ENCODE measurements at regions not wholly inside any gene's neighbourhood (a gene's known extent, or its start where the extent isn't known, plus 50 kb on each side); places are given as distances from the start of the nearest gene placed in this dataset.

DNA sequence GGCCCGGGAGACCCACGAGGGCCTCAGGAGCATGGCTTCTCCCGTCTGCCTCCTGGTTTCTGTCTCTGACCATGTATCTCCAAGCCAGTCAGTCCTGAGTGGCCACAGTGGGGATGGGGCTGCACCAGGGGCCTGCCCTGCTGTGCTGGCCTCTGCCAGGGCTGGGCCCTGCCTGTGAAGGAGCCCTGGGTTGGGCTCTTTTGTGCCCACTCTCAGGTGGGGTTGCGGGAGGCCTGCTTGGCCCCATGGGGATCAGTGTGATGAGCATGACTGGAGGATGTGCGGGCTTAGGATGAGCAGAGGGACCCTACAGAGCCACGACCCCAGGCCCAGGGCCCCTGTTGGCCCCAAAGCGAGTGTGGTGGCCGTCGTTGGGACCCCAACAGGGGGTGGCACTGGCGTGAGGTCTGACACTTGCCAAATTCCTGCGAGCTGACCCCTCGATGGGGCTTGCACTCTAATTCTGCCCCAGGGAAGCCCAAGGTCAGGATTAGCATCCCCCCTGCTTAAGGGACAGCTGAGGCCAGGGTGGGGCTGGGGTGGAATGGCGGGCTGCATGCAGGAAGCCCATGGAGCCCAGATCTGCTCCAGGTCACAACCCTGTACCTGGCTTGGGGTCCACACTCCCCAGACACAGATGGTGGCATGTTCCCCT, 90.0 kb upstream of the BHLHE23 start:
- TF ChIP-seq, protein P1, sequence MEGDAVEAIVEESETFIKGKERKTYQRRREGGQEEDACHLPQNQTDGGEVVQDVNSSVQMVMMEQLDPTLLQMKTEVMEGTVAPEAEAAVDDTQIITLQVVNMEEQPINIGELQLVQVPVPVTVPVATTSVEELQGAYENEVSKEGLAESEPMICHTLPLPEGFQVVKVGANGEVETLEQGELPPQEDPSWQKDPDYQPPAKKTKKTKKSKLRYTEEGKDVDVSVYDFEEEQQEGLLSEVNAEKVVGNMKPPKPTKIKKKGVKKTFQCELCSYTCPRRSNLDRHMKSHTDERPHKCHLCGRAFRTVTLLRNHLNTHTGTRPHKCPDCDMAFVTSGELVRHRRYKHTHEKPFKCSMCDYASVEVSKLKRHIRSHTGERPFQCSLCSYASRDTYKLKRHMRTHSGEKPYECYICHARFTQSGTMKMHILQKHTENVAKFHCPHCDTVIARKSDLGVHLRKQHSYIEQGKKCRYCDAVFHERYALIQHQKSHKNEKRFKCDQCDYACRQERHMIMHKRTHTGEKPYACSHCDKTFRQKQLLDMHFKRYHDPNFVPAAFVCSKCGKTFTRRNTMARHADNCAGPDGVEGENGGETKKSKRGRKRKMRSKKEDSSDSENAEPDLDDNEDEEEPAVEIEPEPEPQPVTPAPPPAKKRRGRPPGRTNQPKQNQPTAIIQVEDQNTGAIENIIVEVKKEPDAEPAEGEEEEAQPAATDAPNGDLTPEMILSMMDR (IDR thresholded peaks at IDR 0.05; ENCODE audit: low read depth, low read length) = no peak
- no peak overlapping the region for H3K4me3 ChIP-seq (ENCODE audit: low read depth, low read length)

DNA sequence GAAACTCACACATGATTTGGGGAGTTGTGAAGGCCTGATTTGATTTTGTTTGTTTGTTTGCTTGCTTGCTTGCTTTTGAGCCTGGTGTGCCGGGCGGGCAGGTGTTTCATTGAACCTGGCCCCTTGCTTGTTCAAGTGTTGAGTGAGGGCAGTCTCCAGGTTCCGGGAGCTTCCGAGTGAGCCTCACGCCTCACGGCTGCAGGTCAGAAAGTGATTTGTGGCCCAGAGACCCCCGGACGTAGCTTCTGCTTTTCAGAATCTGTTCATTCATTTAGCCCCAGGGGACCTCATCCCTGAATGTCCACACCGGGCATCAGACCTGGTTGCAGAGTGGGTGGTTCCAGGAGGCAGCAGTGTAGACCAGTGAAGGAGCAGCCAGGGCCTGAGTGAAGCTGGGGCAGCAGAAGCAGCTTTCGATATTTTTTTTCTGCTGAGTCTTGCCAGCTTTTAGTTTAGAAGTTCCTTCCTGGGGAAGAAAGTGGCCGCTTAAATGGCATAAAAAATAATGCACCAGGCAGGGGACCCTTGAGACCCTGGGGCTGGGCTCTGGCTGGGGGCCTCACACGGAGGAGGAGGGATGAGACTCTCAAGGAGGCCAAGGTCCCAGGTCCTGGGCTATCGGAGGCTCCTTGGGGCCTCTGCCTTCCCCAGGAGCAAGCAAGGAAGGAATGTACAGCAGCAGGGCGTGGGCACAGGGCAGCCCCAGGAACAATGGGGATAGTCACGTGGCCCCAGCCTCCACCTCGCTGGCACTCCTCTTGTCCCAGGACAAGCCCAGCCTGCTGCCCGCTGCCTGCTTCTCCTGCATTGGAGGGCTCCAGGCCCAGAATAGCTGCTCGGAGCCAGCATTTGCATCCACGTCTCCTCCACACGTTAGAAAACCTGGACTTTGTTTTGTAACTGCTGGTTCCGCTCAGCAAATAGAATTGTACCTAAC, 89.2 kb upstream of the BHLHE23 start:
- TF ChIP-seq, protein P1 (IDR thresholded peaks at IDR 0.05; ENCODE audit: low read depth, low read length) = no peak
- no peak overlapping the region for H3K4me3 ChIP-seq (ENCODE audit: low read depth, low read length)

DNA sequence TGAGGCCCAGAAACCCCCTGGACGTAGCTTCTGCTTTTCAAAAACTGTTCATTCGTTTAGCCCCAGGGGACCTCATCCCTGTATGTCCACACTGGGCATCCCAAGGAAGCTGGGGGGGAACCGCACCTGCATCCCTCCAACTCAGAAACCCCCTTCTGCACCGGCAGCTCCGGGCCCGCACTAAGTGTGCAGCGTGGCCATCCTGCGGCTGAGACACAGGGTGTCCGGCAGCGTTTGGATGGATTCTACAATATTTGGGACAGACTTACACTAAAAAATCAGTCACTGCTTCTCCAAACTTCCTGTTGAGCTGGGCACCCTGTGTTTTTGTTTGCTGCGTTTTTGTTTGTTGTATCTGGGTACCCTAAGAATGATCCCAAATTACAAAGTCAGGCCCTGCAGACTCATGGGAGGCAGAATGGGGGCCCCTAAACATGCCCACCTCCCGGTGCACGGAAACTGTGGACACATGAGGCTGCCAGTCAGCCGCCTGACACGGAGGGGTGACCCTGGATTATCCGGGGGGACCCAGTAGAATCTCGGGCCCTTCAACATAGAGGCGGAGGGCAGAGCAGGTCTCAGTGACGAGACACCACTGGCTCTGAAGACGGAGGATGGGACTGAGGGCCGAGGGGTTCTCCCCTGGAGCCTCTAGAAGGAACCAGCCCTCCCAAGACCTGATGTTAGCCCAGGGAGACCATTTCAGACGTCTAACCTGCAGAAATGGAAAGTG, 88.2 kb upstream of the BHLHE23 start:
- no peak overlapping the region for H3K4me3 ChIP-seq (ENCODE audit: low read depth, low read length)
- TF ChIP-seq, protein P1 (IDR thresholded peaks at IDR 0.05; ENCODE audit: low read depth, low read length) = no peak

GRCh38 chr20:63093966-63094766, 87.4 kb upstream of the BHLHE23 start:
- TF ChIP-seq, protein P1 (IDR thresholded peaks at IDR 0.05; ENCODE audit: low read depth, low read length) = no peak
- no peak overlapping the region for H3K4me3 ChIP-seq (ENCODE audit: low read depth, low read length)

DNA sequence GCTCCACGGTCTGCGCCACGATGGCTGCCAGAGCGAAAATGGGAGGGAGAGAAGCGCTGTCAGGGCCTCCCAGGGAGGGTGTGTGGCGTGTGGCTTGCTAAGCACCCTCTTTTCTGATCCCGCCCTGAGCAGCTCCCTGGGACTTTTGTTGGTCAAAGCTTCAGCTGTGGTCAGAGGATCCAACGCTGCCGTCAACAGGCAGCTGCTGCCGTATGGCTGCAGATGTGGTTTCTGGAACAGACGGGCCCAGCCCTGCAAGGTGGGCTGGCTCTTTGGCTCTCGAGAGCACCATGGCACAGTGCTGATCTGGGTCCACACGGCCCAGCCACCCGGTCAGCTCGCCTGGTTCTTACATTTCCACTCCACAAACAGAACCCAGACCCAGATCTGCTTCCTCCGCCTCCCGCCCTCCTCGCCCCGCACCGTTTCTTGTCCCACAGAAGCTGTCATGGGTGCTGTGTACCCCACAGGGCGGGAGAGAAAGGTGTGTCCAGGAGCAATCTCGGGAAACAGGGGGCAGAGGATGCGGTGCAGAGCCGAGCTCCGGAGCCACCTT, 86.0 kb upstream of the BHLHE23 start:
- TF ChIP-seq, protein P1 (IDR thresholded peaks at IDR 0.05; ENCODE audit: low read depth, low read length) = no peak
- H3K4me3 ChIP-seq (ENCODE audit: low read depth, low read length) = no peak overlapping the region

GRCh38 chr20:63091901-63092659, 85.3 kb upstream of the BHLHE23 start:
- no peak overlapping the region for H3K4me3 ChIP-seq (ENCODE audit: low read depth, low read length)
- TF ChIP-seq, protein P1 (IDR thresholded peaks at IDR 0.05; ENCODE audit: low read depth, low read length) = no peak
